GM18526 (cell line): ENCODE measurements at regions not wholly inside any gene's neighbourhood (a gene's known extent, or its start where the extent isn't known, plus 50 kb on each side); places are given as distances from the start of the nearest gene placed in this dataset.

Experiments used
- POLR2A ChIP-seq: IDR thresholded peaks from 3 replicates; pipeline ENCODE4 v1.6.1; 2011; ENCODE audit not compliant: insufficient read length; ENCODE audit errors: extremely low read depth

DNA sequence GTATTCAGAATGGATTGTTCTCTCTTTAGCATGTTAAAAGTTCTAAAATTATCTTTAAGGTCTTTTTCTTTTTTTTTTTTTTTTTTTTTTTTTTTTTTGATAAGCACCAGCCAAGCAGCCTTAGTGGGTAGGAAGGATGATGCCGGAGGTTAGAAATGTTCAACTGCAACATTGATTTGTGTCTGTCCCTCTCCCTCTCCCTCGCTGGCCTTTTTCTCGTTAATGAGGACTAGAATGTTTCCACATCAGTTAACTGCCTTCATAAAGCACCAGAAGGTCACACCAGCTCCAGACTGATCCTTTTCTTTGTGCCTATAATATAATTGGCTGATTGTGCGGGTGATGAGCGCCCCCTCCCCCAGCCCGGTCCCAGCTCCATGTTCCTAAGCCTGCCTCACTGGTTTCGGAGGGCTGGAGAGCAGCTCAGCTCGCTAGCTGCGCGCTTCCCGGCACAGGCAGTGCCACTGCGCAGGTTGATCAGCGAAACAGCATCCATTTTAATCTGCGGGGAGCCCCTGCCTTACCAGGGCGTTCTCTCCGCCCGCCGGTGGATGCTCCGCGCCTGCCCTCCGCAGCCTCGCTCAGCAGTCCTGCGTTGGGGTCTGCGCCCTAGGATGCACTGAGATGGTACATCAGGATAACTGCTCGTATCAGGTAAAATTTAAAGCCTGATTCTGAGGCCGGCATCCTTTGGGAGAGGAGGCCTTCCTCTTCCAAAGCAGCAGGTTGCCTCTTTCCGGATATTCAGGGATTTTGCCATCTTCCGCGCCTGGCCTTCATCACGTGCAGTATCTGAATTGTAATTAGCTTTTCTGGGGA is 148.9 kb upstream of the IL12A start, which contains the start of gene SCHIP1:
Gene SCHIP1, plus strand, starts transcription at position 301 of the 819 bp plus-strand sequence.
- peak; percentile 46 for TF ChIP-seq POLR2A

DNA sequence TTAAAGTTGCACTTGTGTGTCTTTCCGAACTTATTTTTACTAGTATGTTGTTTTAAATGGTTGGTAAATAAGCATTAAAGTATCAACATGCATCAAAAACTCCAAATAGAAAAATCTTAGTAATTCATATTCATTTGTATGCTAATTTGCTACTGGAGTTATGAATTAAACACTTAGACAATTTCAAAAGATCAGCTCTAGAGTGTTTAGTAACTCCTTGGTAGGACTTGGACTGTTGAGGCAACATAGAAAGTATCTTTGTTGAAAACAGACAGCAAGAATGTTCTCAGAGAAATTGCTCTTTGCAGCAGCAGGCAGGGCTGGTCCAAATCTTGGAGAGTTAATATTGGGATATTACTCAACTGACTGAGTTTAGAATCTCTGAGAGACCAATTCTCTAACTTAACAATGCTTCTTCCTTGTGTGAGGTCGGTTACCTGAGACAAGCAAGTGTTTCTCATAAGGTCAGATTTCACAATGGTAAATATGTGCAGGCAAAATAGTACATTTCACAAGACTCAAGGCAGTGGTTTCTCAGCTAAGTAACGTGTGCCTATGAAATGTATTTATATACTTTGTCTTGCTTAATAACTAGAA is 147.8 kb upstream of the IL12A start:
- TF ChIP-seq POLR2A, result no peak

DNA sequence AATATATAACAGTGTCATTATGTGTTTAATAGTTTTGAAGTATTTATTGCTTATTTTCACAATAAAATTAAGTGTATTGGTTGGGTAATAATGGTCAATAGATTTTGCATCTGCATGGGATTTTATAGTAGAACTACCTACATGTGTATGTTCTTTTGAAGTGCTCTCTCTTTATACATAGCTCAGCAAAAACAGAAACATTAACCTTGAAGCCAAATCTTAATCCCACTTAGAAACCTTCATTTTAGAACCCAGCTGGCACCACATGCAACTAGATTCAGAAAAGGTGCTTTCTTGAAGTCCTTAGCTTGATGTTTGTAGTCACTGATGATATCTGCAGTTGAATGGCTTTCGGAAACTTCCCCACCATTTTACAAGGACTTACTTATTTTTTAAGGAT is 146.9 kb upstream of the IL12A start:
- TF ChIP-seq POLR2A, result no peak

DNA sequence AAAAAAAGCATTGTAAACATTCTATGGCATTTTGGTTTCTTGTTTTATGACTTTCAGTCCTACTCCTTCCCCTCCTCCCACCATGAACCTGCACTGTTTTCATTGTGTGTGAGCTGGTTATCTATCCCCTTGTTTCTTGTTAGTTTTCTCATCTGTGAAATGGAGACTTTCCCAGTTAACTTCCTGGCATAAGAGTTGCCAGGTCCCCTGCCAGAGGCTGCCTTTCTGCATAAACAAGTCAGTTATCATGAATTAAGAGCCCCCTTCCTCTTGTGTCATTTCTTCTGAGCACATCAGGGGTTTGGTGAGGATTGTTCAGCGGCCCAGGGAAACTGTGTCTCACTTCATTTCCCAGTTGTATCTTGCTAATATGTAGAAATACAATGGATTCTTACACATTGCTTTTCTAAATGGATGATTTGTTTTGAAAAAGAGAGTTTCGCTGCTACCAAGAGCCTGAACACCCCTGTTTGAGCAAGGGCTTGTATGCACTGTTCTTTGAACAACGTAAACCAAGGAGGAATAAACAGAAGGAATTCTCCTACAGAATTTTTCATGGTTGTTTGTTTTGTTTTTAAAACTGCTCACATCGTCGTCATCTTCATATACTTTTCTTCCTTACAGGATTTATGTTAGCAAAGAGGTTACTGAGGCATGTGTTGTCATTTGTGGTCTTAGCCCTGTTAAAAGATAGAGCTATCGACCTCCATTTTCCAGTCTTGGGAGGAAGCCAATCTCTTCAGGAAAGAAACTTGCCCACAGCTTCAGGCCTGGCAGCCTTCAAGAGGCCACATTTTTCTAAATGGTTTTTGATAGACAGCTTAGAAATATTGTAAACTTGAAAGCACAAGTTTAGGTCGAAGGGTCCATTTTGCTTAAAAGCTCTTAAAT is 144.6 kb upstream of the IL12A start:
- no peak for TF ChIP-seq POLR2A

DNA sequence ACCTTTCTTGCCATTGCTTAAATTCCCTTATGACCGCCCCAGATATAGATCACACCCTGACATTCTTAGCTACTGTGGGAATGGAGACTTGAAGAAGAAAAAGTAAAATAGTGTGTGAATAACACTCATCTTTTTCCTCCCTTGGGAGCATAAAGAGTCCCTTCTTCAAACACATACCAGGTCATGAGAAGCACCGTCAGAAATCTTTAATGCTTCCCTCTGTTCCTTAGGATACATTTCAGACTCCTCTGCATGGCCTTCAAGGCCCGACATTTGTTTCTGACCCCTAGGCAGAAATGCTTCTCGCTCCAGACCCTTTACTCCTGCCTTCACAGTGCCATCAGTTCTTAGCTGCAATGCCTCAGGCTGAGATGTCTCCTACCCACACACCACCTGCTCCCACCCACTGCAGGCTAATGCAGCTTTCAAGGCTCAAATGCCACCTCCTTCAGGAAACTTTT is 143.8 kb upstream of the IL12A start:
- TF ChIP-seq POLR2A, result no peak

DNA sequence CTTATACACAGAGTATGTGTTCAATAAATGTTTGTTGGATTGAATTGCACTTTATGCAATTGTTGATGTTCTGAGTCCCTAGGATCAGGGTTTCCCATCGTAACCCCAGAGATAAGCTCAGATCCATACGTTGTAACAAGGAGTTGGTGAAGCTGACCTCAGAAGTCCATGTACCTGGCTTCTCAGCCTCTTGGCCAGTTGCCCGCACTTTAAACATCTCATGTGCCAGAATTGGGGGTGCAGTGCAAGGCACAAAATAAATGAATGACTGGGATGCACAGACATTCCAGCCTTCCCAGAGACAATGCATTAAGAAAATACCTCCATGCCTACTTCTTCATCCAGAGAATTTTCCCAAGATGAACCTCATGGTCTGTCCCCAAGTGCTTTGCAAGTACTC is 142.9 kb upstream of the IL12A start:
- no peak for TF ChIP-seq POLR2A

DNA sequence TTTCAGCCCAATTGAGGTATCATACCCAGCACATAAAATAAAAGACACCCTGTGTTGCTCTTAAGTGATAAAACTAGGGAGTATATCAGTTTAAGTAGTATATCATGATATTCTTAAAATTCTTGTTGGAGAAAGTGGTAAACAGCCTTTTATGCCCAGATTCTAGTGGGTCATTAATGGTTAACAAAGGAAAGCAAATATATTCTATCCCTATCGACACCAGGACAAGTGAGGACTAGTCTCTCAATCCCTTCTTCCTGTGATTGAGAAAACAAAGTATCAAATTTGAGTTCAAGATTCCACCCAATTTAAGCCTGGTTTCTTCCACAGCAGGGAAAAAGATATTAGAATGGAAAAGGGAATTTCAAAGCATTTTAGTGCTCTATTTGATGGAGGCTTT is 142.4 kb upstream of the IL12A start:
- TF ChIP-seq POLR2A, result no peak

DNA sequence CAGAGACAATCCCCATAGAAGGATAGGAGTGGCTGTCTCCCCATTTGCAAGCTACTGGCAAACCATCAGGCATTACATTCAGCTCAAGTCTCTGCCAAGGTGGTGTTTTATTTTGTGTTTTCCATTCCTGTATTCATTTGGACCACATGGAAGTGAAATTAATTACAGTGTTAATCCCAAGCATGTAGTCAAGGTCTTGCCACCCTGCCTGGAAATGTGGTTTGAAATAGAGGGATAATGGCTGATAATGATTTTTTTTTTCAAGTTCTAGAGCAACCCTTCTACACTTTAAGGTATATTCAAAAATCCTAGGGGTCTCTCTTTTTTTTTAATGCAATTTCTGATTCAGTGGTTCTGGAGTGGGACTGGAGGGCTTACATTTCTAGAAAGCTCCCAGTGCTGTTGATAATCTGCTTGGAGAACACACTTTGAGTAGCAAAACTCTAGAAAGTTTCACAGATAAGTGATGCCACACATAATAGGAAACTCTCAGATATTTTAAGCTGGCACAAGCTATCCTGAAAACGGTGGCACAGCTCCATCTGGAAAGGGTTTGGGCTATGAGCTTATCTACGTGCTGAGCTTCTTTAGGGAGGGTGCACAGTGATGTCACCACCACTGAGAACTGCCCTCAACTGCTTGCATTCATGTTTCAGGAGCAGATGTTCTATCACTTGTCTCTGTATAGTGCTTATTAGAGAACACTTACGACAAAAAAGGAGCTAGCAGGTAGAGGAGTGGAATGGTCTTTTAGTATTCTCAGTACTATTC is 140.1 kb upstream of the IL12A start:
- TF ChIP-seq POLR2A, result no peak

DNA sequence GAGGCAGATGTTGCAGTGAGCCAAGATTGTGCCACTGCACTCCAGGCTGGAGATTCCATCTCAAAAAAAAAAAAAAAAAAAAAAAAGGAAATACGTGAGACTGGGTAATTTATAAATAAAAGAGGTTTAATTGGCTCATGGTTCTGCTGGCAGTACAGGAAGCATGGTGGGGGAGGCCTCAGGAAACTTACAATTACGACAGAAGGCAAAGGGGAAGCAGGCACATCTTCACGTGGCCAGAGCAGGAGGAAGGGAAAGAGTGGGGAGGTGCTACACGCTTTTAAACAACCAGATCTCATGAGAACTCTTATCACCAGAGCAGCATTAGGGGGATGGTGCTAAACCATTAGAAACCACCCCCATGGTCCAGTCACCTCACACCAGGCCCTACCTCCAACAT is 138.2 kb upstream of the IL12A start:
- no peak for TF ChIP-seq POLR2A

DNA sequence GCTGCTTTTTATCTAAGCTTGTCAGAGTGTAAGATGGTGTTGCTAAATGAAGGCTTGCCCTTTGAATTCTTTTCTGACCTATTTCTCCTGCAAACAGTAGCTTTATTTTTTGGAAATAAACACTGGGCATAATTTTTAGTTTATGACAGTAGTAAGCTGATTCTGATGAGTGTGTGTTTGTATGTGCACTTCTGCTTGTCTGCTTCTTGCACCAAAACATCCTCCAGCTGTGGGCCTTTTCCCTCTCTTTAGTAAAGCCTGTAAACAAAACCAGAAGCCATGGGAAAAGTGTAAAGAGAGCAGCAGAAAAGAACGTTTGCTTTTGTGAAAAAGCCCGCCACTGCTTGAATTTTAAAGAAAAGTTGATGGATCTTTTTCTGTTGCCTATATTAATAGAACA is 136.4 kb upstream of the IL12A start:
- TF ChIP-seq POLR2A, result no peak

DNA sequence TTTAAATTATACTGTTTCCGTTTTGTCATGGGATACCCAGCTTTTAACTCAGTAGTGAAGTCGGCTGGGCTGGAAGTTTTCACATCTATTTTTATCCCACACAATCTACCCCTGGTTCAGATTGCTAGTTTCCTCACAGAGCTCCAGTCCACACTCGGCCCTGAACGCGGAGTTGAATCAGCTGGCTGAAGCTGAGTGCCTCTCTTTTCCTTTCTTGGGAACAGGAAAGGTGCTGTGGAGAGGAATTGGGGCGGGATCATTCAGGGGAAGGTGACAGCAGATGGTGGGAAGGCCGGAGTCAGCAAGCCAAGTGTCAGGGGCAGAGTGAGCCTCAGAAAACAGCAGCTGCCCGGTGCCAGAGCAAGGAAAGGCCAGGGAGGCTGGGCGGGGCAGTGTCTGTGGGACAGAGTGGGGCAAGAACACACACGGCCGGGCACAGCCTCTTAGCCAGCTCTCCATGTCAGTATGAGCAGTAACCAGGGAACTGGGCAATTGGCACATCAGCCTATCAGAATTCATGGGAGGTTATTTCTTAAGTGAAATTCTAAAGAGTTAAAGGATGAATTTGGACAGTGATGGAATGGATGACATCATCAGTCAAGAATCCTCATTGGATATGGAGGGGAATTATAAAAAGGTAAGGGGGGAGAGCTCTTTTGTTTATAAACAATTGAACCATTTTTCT is 135.7 kb upstream of the IL12A start:
- TF ChIP-seq POLR2A, result no peak

DNA sequence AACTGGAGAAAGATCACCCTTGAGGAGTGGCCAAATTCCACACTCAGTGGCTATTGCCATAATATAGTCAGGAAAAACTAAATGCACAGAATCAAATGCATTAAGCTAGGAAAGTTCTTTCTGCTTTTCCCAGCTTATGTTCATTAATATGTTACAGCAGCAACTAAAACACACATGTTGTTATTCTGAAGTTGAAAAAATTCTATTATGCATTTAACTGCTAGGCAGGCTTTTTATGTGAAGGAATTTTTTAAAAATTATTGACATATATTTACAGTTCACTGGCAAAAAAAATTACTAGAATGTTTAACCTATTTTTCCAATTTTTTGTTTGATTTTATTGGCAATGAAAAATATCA is 135.2 kb upstream of the IL12A start:
- no peak for TF ChIP-seq POLR2A

DNA sequence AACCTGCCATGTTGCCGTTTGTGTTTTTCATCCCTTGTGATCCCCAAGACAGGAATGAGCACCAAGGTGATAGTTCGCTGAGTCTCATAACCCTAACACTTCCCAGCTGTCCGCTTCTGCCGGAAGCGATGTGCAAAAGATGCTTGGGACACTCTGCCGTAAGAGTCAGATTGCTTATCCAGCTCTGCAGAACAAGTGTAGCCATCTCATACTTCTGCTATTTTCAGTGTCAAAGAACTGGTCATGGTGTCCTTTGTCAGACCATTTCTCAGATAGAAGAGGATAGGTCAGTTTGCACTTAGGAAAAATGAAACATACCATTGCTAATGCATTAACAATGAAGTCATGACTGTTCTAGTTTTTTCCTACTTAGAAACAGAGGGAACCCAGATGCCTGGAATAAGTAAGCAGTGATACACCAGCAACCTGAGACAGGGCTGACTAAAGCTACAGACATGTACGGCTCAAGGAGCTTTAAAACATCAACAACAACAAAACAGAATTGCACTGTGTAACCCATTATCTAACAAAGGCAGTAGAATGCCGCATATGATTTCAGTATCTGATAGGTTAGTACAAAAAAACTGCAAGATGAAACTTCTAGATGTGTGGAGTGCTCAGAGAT is 134.0 kb upstream of the IL12A start:
- no peak for TF ChIP-seq POLR2A
